ENCODE measurements at regions not wholly inside any gene's neighbourhood (a gene's known extent, or its start where the extent isn't known, plus 50 kb on each side); places are given as distances from the start of the nearest gene placed in this dataset.

DNA sequence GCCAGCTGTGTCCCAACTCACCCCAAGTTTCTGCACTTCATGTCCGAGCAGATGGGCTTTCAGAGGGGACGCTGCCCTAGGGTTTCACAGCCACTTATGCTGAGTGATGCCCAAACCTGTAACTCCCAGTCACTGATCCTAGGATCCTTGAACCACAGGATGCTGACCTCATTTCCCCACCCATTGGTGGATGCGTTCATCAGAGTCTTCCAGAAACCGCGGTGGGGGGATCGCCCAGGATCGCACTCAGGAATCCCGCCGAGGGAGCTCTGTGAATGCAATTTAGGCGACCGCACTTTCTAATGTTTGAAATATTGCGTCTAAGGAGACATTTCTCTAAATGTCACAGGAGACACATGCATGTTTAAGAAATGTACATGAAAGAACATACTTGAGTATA, 212.3 kb upstream of the IRX4 start:
- Mint-ChIP-seq H3K27me3 (ENCODE audit: low read depth, poor library complexity) (peaks cover 14% of the 10 kb centered on the region), H3K4me3 (no peak overlapping the region), H3K27ac (no peak overlapping the region), H3K4me1 (no peaks in the 10 kb centered on the region), H3K36me3 (ENCODE audit: low read depth) (no peaks in the 10 kb centered on the region), H3K9me3 (no peaks in the 10 kb centered on the region)
- TF ChIP-seq, protein P1, sequence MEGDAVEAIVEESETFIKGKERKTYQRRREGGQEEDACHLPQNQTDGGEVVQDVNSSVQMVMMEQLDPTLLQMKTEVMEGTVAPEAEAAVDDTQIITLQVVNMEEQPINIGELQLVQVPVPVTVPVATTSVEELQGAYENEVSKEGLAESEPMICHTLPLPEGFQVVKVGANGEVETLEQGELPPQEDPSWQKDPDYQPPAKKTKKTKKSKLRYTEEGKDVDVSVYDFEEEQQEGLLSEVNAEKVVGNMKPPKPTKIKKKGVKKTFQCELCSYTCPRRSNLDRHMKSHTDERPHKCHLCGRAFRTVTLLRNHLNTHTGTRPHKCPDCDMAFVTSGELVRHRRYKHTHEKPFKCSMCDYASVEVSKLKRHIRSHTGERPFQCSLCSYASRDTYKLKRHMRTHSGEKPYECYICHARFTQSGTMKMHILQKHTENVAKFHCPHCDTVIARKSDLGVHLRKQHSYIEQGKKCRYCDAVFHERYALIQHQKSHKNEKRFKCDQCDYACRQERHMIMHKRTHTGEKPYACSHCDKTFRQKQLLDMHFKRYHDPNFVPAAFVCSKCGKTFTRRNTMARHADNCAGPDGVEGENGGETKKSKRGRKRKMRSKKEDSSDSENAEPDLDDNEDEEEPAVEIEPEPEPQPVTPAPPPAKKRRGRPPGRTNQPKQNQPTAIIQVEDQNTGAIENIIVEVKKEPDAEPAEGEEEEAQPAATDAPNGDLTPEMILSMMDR (IDR thresholded peaks at IDR 0.05): no peak
- no peak for DNase-seq

DNA sequence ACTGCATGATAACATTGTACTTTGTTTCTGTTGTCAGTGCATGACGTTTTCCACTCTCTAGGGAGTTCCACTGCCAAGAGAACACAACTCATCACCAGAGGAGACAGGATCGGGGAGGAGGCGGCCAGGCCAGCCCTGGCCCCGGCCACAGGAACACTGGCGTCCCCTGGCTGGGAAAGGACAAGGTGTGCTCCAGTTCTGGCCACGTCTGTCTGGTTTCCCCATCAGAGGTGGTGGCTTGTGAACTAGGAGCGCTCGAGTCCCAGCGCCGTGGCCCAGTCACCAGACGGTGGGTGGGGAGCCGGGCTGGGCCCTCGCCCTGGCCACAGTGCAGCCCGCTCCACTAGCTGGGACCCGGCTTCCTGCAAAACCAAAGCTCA, 211.9 kb upstream of the IRX4 start:
- Mint-ChIP-seq H3K4me1 (no peaks in the 10 kb centered on the region), H3K9me3 (no peaks in the 10 kb centered on the region), H3K36me3 (ENCODE audit: low read depth) (no peaks in the 10 kb centered on the region), H3K27me3 (ENCODE audit: low read depth, poor library complexity) (peaks cover 14% of the 10 kb centered on the region), H3K4me3 (no peak overlapping the region), H3K27ac (no peak overlapping the region)
- TF ChIP-seq, protein P1 (IDR thresholded peaks at IDR 0.05): no peak
- DNase-seq: no peak

DNA sequence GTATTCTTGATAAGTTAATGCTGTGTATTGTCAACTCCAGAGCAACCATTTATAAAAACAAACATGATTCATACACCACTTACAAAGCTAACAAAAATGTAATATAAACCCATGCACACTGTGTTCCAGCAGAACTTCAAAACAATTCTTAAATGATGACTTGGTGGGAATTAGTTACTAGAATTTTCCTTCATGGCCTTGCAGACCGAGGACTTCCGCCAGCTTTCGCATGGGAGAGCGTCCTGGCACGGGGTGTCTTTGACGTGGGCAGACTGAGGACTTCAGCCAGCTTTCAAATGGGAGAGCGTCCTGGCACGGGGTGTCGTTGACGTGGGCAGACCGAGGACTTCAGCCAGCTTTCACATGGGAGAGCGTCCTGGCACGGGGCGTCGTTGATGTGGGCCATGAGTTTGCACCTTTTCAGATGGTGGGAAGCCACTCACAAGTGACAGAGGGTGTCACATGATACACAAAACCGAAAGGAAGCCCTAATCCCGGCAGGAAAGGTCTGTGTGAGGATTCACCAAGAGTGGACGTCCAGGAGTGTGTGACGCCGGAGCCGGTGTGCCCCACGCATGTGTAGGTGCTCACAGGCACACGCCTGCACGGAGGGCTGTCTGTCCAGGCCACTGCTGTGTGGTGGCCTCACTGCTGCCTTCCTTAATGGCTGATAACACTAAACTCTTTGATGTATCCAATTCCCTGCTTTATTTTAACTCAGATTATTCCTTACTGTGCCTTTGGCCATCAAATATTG, 211.3 kb upstream of the IRX4 start:
- no peak for DNase-seq
- Mint-ChIP-seq H3K27ac (peak overlapping the region; percentile 50), H3K27me3 (ENCODE audit: low read depth, poor library complexity) (peaks cover 14% of the 10 kb centered on the region), H3K4me3 (no peak overlapping the region), H3K9me3 (no peaks in the 10 kb centered on the region), H3K36me3 (ENCODE audit: low read depth) (no peaks in the 10 kb centered on the region), H3K4me1 (no peaks in the 10 kb centered on the region)
- TF ChIP-seq, protein P1 (IDR thresholded peaks at IDR 0.05): no peak

DNA sequence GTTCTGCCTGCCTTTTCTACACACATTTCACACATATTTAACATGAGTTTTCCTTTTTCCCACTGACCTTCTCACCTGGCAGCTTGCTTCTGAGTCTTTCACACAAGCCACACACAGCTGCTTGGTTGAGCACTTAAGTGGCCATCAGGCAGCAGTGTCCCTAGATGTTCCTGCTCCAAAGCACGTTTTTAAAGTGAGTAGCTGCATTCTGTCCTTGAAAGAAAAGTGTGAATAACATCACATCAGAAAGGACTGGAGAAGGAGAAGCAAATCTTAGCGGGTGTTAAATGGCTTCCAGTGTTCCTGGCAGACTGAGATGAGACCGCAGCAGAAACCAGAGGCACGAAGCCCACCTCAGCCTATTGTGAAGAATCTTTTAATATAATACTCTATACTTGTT, 209.2 kb upstream of the IRX4 start:
- no peak for DNase-seq
- Mint-ChIP-seq H3K4me3 (no peak overlapping the region), H3K9me3 (peaks cover 5% of the 10 kb centered on the region), H3K27me3 (ENCODE audit: low read depth, poor library complexity) (peaks cover 9% of the 10 kb centered on the region), H3K36me3 (ENCODE audit: low read depth) (no peaks in the 10 kb centered on the region), H3K27ac (no peak overlapping the region), H3K4me1 (no peaks in the 10 kb centered on the region)
- TF ChIP-seq, protein P1 (IDR thresholded peaks at IDR 0.05): no peak

DNA sequence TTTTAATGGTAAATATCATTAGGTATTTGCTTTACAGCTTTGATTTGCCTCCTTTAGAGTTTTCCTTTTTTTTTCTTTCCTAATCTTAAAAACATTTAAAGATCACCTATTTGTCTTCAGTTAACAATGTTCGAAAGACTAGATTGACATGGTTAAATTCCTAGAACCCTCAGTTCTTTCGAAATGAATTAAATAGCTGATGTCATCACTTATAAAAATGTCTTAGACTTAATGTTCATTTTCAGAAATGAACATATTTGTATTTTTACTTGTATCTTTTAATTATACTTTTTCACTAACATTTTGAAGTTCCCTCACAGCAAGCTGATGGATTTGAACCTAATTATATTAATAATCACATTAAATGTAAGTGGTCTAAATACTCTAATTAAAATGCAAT, 205.3 kb upstream of the IRX4 start:
- Mint-ChIP-seq H3K36me3 (ENCODE audit: low read depth) (no peaks in the 10 kb centered on the region), H3K27ac (no peak overlapping the region), H3K9me3 (peaks cover 15% of the 10 kb centered on the region), H3K4me3 (no peak overlapping the region), H3K4me1 (no peaks in the 10 kb centered on the region), H3K27me3 (ENCODE audit: low read depth, poor library complexity) (peaks cover 15% of the 10 kb centered on the region)
- DNase-seq: no peak
- TF ChIP-seq, protein P1 (IDR thresholded peaks at IDR 0.05): no peak

DNA sequence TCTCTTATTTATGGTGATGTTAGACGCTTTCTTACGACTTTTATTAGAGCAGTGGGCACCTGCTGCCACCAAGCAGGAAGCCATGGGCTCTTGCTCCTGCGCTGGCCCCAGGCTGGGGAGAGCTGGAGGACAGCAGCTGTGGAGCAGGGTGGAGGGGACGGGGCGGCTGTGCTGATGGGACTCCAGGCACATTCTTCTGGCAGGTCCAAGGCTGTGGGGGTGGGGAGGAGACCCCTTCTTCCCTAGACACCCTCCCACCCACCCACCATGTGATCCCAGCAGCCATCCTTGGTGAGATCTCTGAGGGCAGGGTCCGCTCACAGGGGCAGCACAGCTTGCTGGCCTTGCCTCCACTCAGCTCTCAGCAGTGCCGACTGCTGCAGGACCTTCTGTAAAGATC, 192.6 kb upstream of the IRX4 start:
- TF ChIP-seq, protein P1 (IDR thresholded peaks at IDR 0.05): no peak
- H3K9me3 Mint-ChIP-seq: peaks cover 5% of the 10 kb centered on the region
- no peak for DNase-seq
- H3K36me3 Mint-ChIP-seq (ENCODE audit: low read depth): no peaks in the 10 kb centered on the region
- H3K4me3 Mint-ChIP-seq: no peak overlapping the region
- H3K27ac Mint-ChIP-seq: no peak overlapping the region
- H3K27me3 Mint-ChIP-seq (ENCODE audit: low read depth, poor library complexity): peaks cover 15% of the 10 kb centered on the region
- H3K4me1 Mint-ChIP-seq: no peaks in the 10 kb centered on the region
